BE2C (cell line): ENCODE measurements at regions not wholly inside any gene's neighbourhood (a gene's known extent, or its start where the extent isn't known, plus 50 kb on each side); places are given as distances from the start of the nearest gene placed in this dataset.

Experiments used
- DNase-seq: peaks from one replicate; pipeline ENCODE4 v3.0.0-alpha.2; 2020
- H3K27me3 ChIP-seq: fragments of 250-450 bp; sonication (Bioruptor Pico); 2 replicates; pipeline ENCODE4 v1.5.1; 2020; ENCODE audit warnings: mild to moderate bottlenecking
- H3K36me3 ChIP-seq: fragments of 250-450 bp; sonication (Bioruptor Pico); 2 replicates; pipeline ENCODE4 v1.5.1; 2020; ENCODE audit warnings: mild to moderate bottlenecking
- H3K4me1 ChIP-seq: fragments of 250-450 bp; sonication (Bioruptor Pico); 2 replicates; pipeline ENCODE4 v1.5.1; 2020
- H3K4me3 ChIP-seq: 2 replicates; pipeline ENCODE4 v1.5.1; 2011; ENCODE audit warnings: low read depth, low read length
- H3K9me3 ChIP-seq: fragments of 250-450 bp; sonication (Bioruptor Pico); 2 replicates; pipeline ENCODE4 v1.5.1; 2020
- TF ChIP-seq, protein P1 (sequence below): IDR thresholded peaks from 2 replicates; pipeline ENCODE4 v1.5.1; 2012; ENCODE audit warnings: mild to moderate bottlenecking, low read depth, low read length

DNA sequence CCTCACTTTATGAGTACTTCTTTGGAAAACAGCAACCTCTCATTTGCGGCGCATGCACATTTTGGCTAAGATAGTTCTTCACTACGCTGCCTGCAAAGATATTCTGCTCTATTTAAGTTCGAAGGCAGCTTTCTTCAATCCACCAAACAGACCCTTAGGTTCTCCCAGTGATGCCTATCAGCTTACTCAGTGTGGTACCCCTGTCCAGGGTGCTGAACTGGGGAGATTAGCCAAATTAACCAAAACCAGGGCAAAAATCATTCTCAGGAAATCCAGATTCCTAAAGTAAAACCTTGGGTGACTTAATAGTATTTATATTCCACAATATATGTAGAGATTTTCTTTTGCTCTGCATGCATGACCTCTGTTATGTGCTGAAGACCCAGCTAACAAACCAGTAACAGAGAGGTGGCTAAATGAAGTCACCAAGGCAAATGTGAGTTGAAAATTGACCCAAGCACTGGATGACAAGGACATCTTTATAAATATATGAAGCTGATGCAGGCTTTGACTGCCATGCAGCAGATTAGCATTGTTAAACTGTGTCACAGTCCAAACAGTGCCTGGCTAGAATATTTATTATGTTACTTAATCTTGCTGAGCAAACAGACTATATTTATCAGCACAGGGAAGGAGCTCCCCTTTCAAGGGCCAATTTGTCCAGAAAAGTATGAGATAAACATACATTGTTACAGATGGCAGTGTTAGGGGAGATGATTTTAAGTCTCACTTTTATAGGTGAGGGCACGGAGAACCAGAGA is 418.2 kb downstream of the STIM2 start:
- Histone ChIP-seq H3K4me3 (no peak overlapping the region), H3K36me3 (no peaks in the 10 kb centered on the region), H3K9me3 (no peaks in the 10 kb centered on the region), H3K27me3 (no peaks in the 10 kb centered on the region), H3K4me1 (no peaks in the 10 kb centered on the region)
- TF ChIP-seq, protein P1, sequence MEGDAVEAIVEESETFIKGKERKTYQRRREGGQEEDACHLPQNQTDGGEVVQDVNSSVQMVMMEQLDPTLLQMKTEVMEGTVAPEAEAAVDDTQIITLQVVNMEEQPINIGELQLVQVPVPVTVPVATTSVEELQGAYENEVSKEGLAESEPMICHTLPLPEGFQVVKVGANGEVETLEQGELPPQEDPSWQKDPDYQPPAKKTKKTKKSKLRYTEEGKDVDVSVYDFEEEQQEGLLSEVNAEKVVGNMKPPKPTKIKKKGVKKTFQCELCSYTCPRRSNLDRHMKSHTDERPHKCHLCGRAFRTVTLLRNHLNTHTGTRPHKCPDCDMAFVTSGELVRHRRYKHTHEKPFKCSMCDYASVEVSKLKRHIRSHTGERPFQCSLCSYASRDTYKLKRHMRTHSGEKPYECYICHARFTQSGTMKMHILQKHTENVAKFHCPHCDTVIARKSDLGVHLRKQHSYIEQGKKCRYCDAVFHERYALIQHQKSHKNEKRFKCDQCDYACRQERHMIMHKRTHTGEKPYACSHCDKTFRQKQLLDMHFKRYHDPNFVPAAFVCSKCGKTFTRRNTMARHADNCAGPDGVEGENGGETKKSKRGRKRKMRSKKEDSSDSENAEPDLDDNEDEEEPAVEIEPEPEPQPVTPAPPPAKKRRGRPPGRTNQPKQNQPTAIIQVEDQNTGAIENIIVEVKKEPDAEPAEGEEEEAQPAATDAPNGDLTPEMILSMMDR, result no peak
- no peak for DNase-seq

DNA sequence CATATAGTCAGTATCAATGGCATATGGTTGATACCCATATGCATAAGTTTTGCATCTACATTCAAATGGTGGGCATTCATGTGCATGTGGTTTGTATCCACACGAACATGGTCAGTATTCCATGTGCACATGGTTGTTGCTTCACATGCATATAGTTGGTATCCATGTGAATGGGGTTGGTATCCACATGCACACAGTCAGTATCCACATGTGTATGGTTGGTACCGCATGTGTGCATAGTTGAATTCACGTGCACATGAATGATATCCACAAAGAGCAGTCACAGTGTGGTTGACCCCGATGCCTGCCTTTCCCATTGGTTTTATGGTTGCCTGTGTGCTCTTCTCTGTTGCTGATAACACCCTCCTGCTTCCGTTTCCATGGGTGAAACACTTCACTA is 427.9 kb downstream of the STIM2 start:
- DNase-seq, result no peak
- Histone ChIP-seq H3K4me3 (no peak overlapping the region), H3K27me3 (no peaks in the 10 kb centered on the region; the same call in 1 of the 2 replicates), H3K36me3 (no peaks in the 10 kb centered on the region), H3K4me1 (no peaks in the 10 kb centered on the region), H3K9me3 (no peaks in the 10 kb centered on the region)
- TF ChIP-seq, protein P1, result no peak

DNA sequence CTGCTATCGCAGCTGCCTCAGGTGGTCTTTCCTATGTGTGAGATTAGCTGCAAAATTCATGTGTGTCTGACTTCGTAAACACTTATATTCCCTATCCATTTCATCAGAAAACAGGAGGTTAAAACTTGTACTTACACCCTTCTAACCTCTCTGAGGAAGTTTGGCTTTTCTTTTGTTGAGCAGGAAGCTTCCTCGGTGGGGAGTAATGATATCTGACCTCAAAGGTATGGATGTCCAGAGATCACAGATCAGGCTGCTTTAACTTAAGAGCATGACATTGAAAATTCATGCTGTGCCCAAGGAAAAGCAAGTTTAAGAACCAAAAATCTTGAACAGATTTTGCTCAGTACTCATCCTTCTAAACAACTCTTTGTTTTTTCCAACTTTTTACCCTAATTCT is 429.1 kb downstream of the STIM2 start:
- no peaks in the 10 kb centered on the region; the same call in 1 of the 2 replicates for H3K27me3 ChIP-seq
- no peak for DNase-seq
- H3K4me1 ChIP-seq, result no peaks in the 10 kb centered on the region
- no peaks in the 10 kb centered on the region for H3K9me3 ChIP-seq
- TF ChIP-seq, protein P1, result no peak
- H3K36me3 ChIP-seq, result no peaks in the 10 kb centered on the region
- H3K4me3 ChIP-seq, result no peak overlapping the region

DNA sequence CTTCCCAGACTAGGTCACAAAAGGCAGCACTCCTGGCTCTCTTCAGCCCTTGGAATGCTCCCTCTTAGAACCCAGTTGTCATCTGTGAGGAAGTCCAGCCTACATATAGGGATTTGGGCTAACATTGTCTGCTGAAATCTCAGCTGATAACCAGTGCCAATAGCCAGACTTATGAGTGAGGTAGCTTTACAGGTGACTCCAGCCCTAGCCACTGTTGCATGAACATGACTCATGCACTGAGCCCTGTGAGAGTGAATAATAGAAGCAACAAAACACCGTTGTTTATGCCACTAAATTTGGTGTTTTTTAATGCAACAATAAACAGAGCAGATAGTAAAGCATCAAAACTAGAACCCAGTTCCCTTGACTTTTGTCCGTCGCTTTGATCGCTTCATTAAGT is 433.2 kb downstream of the STIM2 start:
- Histone ChIP-seq H3K9me3 (no peaks in the 10 kb centered on the region), H3K36me3 (no peaks in the 10 kb centered on the region), H3K4me1 (no peaks in the 10 kb centered on the region), H3K27me3 (no peaks in the 10 kb centered on the region; the same call in 1 of the 2 replicates), H3K4me3 (no peak overlapping the region)
- DNase-seq, result no peak
- TF ChIP-seq, protein P1, result no peak

DNA sequence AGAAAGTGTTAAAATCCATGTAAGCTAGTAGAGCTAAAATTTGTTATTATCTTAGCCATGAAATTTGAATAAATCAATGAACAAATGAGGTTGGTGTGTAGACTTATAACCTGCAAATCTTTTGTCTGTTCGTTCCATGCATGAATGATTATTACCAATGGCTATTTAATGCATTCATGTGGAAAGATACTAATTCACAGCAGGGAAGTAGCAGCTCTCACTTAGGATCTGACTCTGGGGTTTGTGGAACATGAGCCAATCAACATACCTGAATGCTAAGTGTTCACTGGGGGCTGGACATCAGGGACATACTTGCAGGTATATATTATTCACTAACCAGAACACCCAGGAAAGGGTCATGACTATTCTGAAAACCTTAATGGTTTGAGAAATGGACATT is 444.1 kb downstream of the STIM2 start:
- H3K36me3 ChIP-seq, result no peaks in the 10 kb centered on the region
- no peaks in the 10 kb centered on the region for H3K4me1 ChIP-seq
- no peaks in the 10 kb centered on the region; the same call in 1 of the 2 replicates for H3K9me3 ChIP-seq
- no peaks in the 10 kb centered on the region for H3K27me3 ChIP-seq
- TF ChIP-seq, protein P1, result no peak
- no peak overlapping the region for H3K4me3 ChIP-seq
- DNase-seq, result no peak

DNA sequence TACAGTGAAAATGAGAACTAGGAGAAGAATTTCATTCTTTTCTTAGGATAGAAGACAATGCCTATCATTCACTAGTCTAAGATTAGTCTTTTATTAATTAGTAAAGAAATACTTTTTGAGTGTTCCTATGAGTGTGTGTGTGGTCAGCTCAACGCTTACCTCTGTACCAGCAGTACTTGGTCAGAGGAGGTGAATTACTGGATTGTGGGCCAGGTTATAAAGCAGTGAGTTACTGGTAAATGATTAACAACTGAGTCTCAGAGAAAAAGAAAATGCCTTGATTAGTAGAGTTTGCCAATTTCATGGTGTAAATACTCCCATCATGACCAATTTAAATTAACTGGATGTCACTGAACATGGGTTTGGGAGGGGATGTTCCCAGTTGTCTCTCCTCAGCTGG is 444.6 kb downstream of the STIM2 start:
- H3K4me1 ChIP-seq, result no peaks in the 10 kb centered on the region
- no peaks in the 10 kb centered on the region; the same call in 1 of the 2 replicates for H3K9me3 ChIP-seq
- H3K36me3 ChIP-seq, result no peaks in the 10 kb centered on the region
- TF ChIP-seq, protein P1, result no peak
- H3K4me3 ChIP-seq, result no peak overlapping the region
- H3K27me3 ChIP-seq, result no peaks in the 10 kb centered on the region
- DNase-seq, result no peak
